ENCODE measurements at regions not wholly inside any gene's neighbourhood (a gene's known extent, or its start where the extent isn't known, plus 50 kb on each side); places are given as distances from the start of the nearest gene placed in this dataset.

DNA sequence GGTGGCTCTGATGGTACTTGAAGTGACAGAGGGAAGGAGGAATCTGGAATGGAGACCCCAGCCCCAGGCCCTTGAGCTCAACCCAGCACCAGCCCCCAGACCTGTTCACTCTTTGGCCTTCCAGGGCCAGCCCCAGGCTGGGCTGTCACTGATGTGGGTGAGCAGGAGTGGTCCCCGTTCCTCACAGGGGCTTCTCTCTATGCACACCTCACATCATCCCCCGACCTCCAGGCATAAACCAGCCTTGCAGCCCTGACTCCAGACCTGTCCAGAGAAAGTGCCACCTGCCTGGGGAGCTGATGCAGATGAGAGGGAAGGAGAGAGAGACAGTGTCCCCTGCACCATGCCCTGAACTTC lies 182.6 kb upstream of the SDK2 start:
- 94% methylated on average over 2 of the region's 2 CpGs; no CpG with 5 or more reads in 1 of the 2 donors for WGBS, 2 donors (ENCODE audit: low coverage in 1 of 2)
- DNase-seq = no peak
- in situ Hi-C loops (cut with MboI; ENCODE audit: low pct_ligation_motif_present in 1 of 4, low pct_unique_long_range_greater_than_20kb in 1 of 4, low sequenced_read_pairs in 3 of 4) (no loop called here), intact Hi-C loops (cut with DNase I; ENCODE audit: low total_unique reads) (no loop called here)
- Histone ChIP-seq H3K36me3 (no peaks in the 10 kb centered on the region), H3K27ac (no peak overlapping the region), H3K27me3 (peaks cover 6% of the 10 kb centered on the region), H3K4me1 (peaks cover 0 to 11% (median 7%) of the 10 kb centered on the region in 4 donors), H3K4me3 (no peak overlapping the region), H3K9me3 (no peaks in the 10 kb centered on the region)
- no peak for TF ChIP-seq POLR2A (IDR thresholded peaks at IDR 0.05)

DNA sequence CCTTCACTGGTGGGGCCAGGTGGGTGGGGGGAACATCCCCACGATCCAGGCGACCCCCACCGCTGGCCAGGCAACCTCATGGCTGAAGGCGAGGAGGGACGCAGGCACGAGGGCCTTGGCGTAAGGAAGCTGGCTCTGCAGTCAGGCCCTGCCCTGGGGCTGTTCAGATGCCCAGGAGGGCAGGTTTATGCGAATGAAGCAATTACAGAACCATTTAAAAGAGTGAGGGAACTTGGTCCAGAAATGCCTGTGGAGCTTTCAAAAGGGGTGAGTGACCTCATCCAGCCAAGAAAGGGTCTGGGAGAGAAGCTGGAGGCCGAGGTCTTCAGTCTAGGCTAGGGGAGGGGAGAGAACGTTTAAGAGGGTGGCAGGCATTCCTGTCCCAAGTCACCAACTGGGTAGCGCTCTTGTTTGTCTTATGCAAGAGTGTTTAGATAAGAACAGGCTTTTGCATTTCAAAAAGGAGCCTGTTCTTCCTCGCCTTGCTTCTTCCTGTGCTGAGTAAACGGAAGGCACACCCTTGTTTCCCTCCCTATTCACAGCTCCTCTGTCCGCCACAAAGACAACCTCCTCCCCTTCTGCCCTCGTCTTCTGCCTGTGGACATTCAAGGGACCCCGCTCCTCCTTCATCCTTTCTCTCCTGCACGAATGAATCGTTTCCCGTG lies 183.5 kb upstream of the SDK2 start:
- in situ Hi-C loops (cut with MboI; ENCODE audit: low pct_ligation_motif_present in 1 of 4, low pct_unique_long_range_greater_than_20kb in 1 of 4, low sequenced_read_pairs in 3 of 4) = no loop called here
- Histone ChIP-seq H3K9me3 (no peaks in the 10 kb centered on the region), H3K27me3 (peaks cover under 1% of the 10 kb centered on the region), H3K27ac (peak overlapping the region in 3 of 4 donors; percentile 9 to 73 (median 21)), H3K4me1 (peaks cover 0 to 11% (median 7%) of the 10 kb centered on the region in 4 donors), H3K36me3 (no peaks in the 10 kb centered on the region), H3K4me3 (no peak overlapping the region)
- intact Hi-C loops (cut with DNase I; ENCODE audit: low total_unique reads) = no loop called here
- 30 to 44% methylated on average over 5 to 19 of the region's 19 CpGs for WGBS, 2 donors (ENCODE audit: low coverage in 1 of 2)
- TF ChIP-seq, protein P1, sequence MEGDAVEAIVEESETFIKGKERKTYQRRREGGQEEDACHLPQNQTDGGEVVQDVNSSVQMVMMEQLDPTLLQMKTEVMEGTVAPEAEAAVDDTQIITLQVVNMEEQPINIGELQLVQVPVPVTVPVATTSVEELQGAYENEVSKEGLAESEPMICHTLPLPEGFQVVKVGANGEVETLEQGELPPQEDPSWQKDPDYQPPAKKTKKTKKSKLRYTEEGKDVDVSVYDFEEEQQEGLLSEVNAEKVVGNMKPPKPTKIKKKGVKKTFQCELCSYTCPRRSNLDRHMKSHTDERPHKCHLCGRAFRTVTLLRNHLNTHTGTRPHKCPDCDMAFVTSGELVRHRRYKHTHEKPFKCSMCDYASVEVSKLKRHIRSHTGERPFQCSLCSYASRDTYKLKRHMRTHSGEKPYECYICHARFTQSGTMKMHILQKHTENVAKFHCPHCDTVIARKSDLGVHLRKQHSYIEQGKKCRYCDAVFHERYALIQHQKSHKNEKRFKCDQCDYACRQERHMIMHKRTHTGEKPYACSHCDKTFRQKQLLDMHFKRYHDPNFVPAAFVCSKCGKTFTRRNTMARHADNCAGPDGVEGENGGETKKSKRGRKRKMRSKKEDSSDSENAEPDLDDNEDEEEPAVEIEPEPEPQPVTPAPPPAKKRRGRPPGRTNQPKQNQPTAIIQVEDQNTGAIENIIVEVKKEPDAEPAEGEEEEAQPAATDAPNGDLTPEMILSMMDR (IDR thresholded peaks at IDR 0.05) = no peak
- TF ChIP-seq POLR2A (IDR thresholded peaks at IDR 0.05) (no peak), POLR2AphosphoS5 (IDR thresholded peaks at IDR 0.05) (no peak), EP300 (IDR thresholded peaks at IDR 0.05; ENCODE audit: low read depth) (no peak)
- DNase-seq = peak; percentile 20

DNA sequence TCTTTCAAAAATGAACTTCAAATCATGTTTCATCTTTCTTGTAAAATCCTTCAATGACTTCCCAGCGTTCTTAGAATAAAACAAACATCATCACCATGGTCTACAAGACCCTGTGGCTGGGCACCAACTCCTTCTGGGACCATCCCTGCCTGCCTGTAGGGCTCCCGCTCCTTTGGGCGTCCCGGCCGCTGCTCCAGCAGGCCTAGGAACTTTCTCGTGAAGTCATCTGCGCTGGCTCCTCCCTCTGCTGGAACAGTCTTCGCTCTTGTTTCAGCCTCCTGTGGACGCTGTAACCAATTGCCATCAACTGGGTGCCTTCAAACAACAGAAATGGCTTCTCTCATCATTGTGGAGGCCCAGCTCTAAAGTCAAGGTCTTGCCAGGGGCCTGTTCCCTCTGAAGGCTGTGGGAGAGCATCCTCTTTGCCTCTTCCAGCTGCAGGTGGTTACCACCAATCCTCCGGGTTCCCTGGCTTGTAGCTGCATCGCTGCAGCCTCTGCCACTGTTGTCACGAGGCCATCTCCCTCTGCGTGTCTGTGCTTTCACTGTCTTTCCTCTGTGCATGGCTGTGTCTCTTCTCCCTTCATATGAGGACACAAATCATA lies 185.5 kb upstream of the SDK2 start:
- DNase-seq = no peak
- peaks cover 0 to 11% (median 7%) of the 10 kb centered on the region in 4 donors for H3K4me1 ChIP-seq
- H3K27me3 ChIP-seq = peaks cover 7% of the 10 kb centered on the region
- no peak for TF ChIP-seq EP300 (IDR thresholded peaks at IDR 0.05; ENCODE audit: low read depth)
- no peak for TF ChIP-seq POLR2AphosphoS5 (IDR thresholded peaks at IDR 0.05)
- TF ChIP-seq POLR2A (IDR thresholded peaks at IDR 0.05) = no peak
- TF ChIP-seq, protein P1 (IDR thresholded peaks at IDR 0.05) = no peak
- no peak overlapping the region for H3K4me3 ChIP-seq
- H3K27ac ChIP-seq = no peak overlapping the region
- no peaks in the 10 kb centered on the region for H3K36me3 ChIP-seq
- no peaks in the 10 kb centered on the region for H3K9me3 ChIP-seq
- in situ Hi-C loops (cut with MboI; ENCODE audit: low pct_ligation_motif_present in 1 of 4, low pct_unique_long_range_greater_than_20kb in 1 of 4, low sequenced_read_pairs in 3 of 4) (no loop called here), intact Hi-C loops (cut with DNase I; ENCODE audit: low total_unique reads) (no loop called here)
- 81 to 92% methylated on average over 8 to 13 of the region's 13 CpGs for WGBS, 2 donors (ENCODE audit: low coverage in 1 of 2)

DNA sequence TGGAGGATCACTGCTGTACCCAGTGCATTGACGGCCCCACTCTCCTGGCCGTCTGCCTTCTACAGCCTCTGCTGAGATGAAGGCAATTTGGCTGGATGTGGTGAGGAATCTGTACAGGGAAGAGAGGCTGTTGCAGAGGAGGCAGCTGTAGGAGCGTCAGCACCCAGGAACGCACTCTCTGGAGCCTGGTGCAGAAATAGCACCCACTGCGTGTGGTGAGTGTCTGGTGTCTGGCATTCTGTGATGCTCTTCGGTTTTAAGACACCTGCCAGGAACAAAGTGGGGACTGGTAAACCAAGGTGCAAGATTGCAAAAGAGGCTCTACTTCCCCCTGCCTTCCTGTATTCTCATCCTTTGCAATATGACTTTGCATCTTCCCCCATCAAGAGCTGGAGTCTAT lies 187.5 kb upstream of the SDK2 start:
- no peak overlapping the region for H3K27ac ChIP-seq
- intact Hi-C loops (cut with DNase I; ENCODE audit: low total_unique reads) = no loop called here
- DNase-seq = no peak
- TF ChIP-seq EP300 (IDR thresholded peaks at IDR 0.05; ENCODE audit: low read depth) (no peak), POLR2A (IDR thresholded peaks at IDR 0.05) (no peak), POLR2AphosphoS5 (IDR thresholded peaks at IDR 0.05) (no peak)
- TF ChIP-seq, protein P1 (IDR thresholded peaks at IDR 0.05) = no peak
- peaks cover 0 to 17% (median 8%) of the 10 kb centered on the region in 4 donors for H3K4me1 ChIP-seq
- in situ Hi-C loops (cut with MboI; ENCODE audit: low pct_ligation_motif_present in 1 of 4, low pct_unique_long_range_greater_than_20kb in 1 of 4, low sequenced_read_pairs in 3 of 4) = no loop called here
- WGBS, 2 donors (ENCODE audit: low coverage in 1 of 2) = 83% methylated on average over 6 of the region's 6 CpGs; no CpG with 5 or more reads in 1 of the 2 donors
- H3K27me3 ChIP-seq = peaks cover 12% of the 10 kb centered on the region
- H3K36me3 ChIP-seq = no peaks in the 10 kb centered on the region
- no peaks in the 10 kb centered on the region for H3K9me3 ChIP-seq
- no peak overlapping the region for H3K4me3 ChIP-seq

Data from transverse colon (tissue), 4 donors.